Liver (tissue), 3 donors: ENCODE measurements at regions not wholly inside any gene's neighbourhood (a gene's known extent, or its start where the extent isn't known, plus 50 kb on each side); places are given as distances from the start of the nearest gene placed in this dataset.

Experiments used
- CTCF ChIP-seq: fragments of 150-350 bp; IDR thresholded peaks from 2 replicates; pipeline ENCODE4 v1.5.1; 2017; ENCODE audit warnings: improper control_type of control experiment, low read depth, low read length; ENCODE audit not compliant: missing input control
- GABPA ChIP-seq, 2 donors: IDR thresholded peaks in 1 of 2; conservative IDR thresholded peaks in 1 of 2; 2 replicates each; pipeline ENCODE4 v1.6.1; 2016; ENCODE audit warnings: antibody characterized with exemption in 2 of 2, mild to moderate bottlenecking in 1 of 2, moderate library complexity in 1 of 2
- MAX ChIP-seq: IDR thresholded peaks from 2 replicates; pipeline ENCODE4 v1.6.1; 2016; ENCODE audit warnings: antibody characterized with exemption
- donor health status: healthy.
- donor health status: healthy.

- TF ChIP-seq CTCF (no peak), GABPA (IDR thresholded peaks at IDR 0.05 in 1 of 2, conservative IDR thresholded peaks at IDR 0.05 in 1 of 2) (no peak), MAX (no peak)
These were observed 122.6 kb upstream of the SPRED2 start for GRCh38 chr2:65554765-65555591.
